Jurkat, Clone E6-1 (cell line): ENCODE measurements at regions not wholly inside any gene's neighbourhood (a gene's known extent, or its start where the extent isn't known, plus 50 kb on each side); places are given as distances from the start of the nearest gene placed in this dataset.

Experiments
- DNase-seq: peaks from one replicate; pipeline ENCODE4 v3.0.0-alpha.2; 2011; ENCODE audit warnings: low read depth, low spot score
- H3K4me3 ChIP-seq: 2 replicates; pipeline ENCODE4 v1.5.1; 2011; ENCODE audit warnings: mild to moderate bottlenecking, low read length, control low read depth, moderate library complexity

- no peak for DNase-seq
- no peak overlapping the region for H3K4me3 ChIP-seq
These were observed 91.4 kb upstream of the ZPBP start for GRCh38 chr7:50184271-50184990.

DNA sequence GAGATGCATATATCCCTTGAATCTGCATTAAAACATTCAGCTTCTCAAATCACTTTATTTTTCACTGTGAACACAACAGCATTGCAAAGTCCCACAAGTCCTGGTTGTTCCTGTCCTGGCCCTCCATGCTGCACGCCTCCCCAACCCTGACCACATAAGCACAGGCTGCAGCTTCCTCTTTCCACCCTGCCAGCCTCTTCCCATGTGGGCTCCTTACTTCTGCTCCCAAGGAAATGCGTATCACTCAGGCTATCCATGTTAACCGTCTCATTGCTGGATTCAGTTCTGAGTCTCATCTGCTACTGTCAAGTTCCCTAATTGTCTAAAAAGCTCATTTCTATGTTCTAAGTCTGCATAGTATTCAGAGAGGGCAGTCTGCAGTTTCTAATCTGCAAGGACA, 89.7 kb upstream of the ZPBP start:
- DNase-seq: no peak
- no peak overlapping the region for H3K4me3 ChIP-seq

DNA sequence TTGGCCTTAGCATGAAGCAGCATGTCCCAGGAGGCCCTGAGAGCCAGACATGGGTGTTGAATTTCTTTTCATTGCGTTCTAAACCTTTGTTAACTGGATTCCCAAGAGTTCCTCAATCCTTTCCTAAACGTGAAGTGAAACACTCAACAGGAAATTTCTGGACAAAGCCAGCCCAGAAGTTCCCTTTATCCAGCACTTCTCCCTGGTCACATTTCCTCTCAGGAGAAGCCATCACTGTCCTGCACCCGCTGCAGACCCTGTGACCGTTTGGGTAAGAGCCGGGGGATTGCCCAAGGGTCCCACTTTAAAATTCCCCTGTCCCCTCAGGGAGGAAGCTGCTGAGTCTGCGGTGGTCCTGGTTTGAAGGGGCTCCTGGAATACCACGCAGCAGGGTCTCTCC, 88.0 kb upstream of the ZPBP start:
- DNase-seq: no peak
- H3K4me3 ChIP-seq: no peak overlapping the region

GRCh38 chr7:50178166-50178565, 85.1 kb upstream of the ZPBP start:
- DNase-seq: no peak
- no peak overlapping the region for H3K4me3 ChIP-seq

GRCh38 chr7:50174948-50175347, 81.9 kb upstream of the ZPBP start:
- no peak for DNase-seq
- no peak overlapping the region for H3K4me3 ChIP-seq

DNA sequence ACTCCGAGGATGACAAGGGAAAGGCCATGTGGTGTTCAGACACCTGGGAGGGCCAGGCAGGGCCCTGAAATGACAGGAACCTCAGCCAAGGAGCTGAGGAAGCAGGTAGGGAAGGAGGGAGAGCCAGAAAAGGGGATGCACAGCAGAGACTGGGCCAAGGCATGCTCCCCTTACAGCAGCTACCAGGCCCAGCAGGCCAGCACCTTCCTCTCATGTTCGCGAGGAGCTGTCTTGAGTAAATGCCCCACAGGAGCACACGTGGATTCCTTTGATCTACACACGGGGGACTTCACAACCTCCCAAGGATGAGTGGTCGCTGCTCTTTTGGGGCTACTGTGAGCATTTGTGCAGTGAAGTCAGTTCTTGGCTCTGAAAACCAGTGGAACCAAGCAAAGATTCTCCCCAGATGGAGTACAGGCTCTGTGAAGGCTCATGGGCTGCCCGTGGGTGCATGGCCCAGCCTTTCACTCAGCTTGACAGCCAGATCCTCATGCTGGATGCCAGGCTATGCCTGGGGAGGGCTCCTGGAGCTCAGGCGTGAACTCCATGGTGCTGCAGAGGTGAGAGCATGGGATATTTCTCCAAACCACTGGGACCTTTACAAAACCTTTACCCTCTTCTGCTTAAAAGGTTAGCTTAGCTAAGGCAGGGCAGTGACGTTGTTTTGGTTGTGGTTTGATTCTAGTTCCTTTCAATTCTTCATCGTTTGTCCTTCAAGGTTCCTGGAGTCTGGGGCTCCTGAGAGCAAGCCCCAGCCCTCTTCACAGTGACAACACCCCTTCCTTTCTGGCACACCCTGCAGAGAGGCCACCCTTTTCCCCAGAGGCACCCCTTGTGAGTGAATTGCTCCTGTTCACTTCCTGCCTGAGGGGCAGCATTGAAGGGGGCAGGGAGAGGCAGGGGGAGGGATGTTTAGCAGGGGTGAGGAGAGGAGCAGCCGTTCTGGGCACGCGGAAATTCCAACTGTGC, 74.2 kb upstream of the ZPBP start:
- DNase-seq: peak; percentile 48
- H3K4me3 ChIP-seq: no peak overlapping the region

- peak; percentile 39 for DNase-seq
- no peak overlapping the region for H3K4me3 ChIP-seq
These were observed 71.6 kb upstream of the ZPBP start for GRCh38 chr7:50164559-50165170.

DNA sequence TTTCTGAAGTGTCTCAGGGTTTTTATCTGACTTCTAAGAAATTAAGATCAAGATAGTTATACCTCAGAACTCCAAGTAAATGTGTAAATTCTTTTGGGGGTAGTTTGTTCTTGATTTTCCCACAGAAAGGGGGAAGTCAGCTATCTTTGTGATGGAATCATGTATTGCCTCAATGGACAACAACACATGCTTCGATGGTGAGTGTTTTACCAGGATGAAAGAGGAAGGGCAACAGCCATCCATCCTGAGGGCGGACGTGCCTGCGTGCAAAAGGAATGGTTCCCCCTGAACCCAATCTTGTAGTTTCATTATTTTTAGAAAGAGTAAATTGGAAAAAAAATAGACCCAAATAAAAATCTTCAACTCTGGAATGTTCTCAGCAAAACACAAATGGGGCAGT, 67.2 kb upstream of the ZPBP start:
- no peak for DNase-seq
- no peak overlapping the region for H3K4me3 ChIP-seq

GRCh38 chr7:50159154-50159553, 66.1 kb upstream of the ZPBP start:
- DNase-seq: no peak
- no peak overlapping the region for H3K4me3 ChIP-seq

- DNase-seq: no peak
- no peak overlapping the region for H3K4me3 ChIP-seq
These were observed 63.7 kb upstream of the ZPBP start for GRCh38 chr7:50156706-50157105.

DNA sequence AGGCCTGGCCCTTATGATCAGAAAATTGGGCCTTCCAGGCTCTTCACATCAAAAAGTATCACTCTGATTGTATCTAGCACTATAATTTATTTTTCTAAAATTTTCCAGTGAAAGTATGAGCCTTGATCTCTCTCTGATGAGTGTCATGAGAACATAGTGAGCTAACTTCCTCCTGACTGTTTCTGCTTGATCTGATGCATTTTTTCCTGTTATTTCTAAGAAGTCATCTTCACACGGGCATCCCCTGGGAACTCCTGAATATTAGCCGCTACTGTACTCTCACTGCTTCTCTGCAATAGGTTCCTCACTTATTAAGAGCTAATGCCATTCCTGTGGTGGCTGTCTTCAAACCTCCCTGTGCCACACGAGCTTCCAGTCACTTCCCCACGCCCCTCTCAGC, 63.1 kb upstream of the ZPBP start:
- DNase-seq: no peak
- H3K4me3 ChIP-seq: no peak overlapping the region

- H3K4me3 ChIP-seq: no peak overlapping the region
- no peak for DNase-seq
These were observed 62.7 kb upstream of the ZPBP start for GRCh38 chr7:50155755-50156154.

- H3K4me3 ChIP-seq: no peak overlapping the region
- DNase-seq: no peak
These were observed 60.9 kb upstream of the ZPBP start for GRCh38 chr7:50153995-50154394.

- no peak overlapping the region for H3K4me3 ChIP-seq
- DNase-seq: no peak
These were observed 60.1 kb upstream of the ZPBP start for GRCh38 chr7:50153148-50153547.

- no peak overlapping the region for H3K4me3 ChIP-seq
- no peak for DNase-seq
These were observed 59.4 kb upstream of the ZPBP start for GRCh38 chr7:50152486-50152885.

- H3K4me3 ChIP-seq: no peak overlapping the region
- DNase-seq: no peak
These were observed 58.6 kb upstream of the ZPBP start for GRCh38 chr7:50151661-50152060.

- no peak overlapping the region for H3K4me3 ChIP-seq
- DNase-seq: no peak
These were observed 58.0 kb upstream of the ZPBP start for GRCh38 chr7:50151001-50151400.

- no peak overlapping the region for H3K4me3 ChIP-seq
- no peak for DNase-seq
These were observed 56.3 kb upstream of the ZPBP start for GRCh38 chr7:50149369-50149768.

- DNase-seq: peak; percentile 94
- H3K4me3 ChIP-seq: peak overlapping the region; percentile 7; the same call in 1 of the 2 replicates
These were observed 55.1 kb upstream of the ZPBP start for GRCh38 chr7:50147951-50148808.
